Mucosa of descending colon (tissue), 3 donors: ENCODE measurements at regions not wholly inside any gene's neighbourhood (a gene's known extent, or its start where the extent isn't known, plus 50 kb on each side); places are given as distances from the start of the nearest gene placed in this dataset.

Source experiments
- ATAC-seq: fragments of 200-7000 bp; cut with Tn5 transposase; one replicate; pipeline ENCODE4 v1.9.1; 2020; ENCODE audit warnings: mild to moderate bottlenecking, moderate library complexity
- DNase-seq, 3 donors: peaks; one replicate each; pipeline ENCODE4 v3.0.0-alpha.2; 2020
- H3K36me3 ChIP-seq: fragments of 200-600 bp; one replicate; pipeline ENCODE4 v1.8.0; 2021; ENCODE audit warnings: low read depth, mild to moderate bottlenecking
- H3K4me1 ChIP-seq: fragments of 200-600 bp; one replicate; pipeline ENCODE4 v1.8.0; 2021; ENCODE audit warnings: low read depth, mild to moderate bottlenecking
- H3K4me3 ChIP-seq: fragments of 200-600 bp; one replicate; pipeline ENCODE4 v1.8.0; 2021; ENCODE audit warnings: mild to moderate bottlenecking
- H3K9me3 ChIP-seq: fragments of 200-600 bp; one replicate; pipeline ENCODE4 v1.8.0; 2021; ENCODE audit warnings: mild to moderate bottlenecking
- CTCF ChIP-seq: fragments of 200-600 bp; IDR thresholded peaks from one replicate; pipeline ENCODE4 v1.8.0; 2022; ENCODE audit warnings: antibody characterized with exemption, mild to moderate bottlenecking
- intact Hi-C, 2 donors: fragments of 100-400 bp; cut with DNase I in 1 of 2; cut with micrococcal nuclease in 1 of 2; formaldehyde crosslinking; loops; one replicate each; pipeline versions ENCODE4 v1.11.0 to v1.11.1; 2022; cut with DNase I, micrococcal nuclease
- donor health status: DM: no; HTN: no; CAD: no; lungs with moderate emphysema.
- donor health status: DM: no; HTN: no; CAD: no.
- donor health status: DM: no; HTN: yes; CAD: no.

- DNase-seq (no peak), ATAC-seq (no peak)
- Histone ChIP-seq H3K9me3 (no peaks in the 10 kb centered on the region), H3K36me3 (no peaks in the 10 kb centered on the region), H3K4me1 (no peaks in the 10 kb centered on the region), H3K4me3 (no peak overlapping the region)
- intact Hi-C loops: no loop called here
- no peak for TF ChIP-seq CTCF
Measured at GRCh38 chr10:62900829-62901571, 84.8 kb upstream of the EGR2 start.

- ATAC-seq (no peak), DNase-seq (no peak)
- intact Hi-C loops: no loop called here
- TF ChIP-seq CTCF: no peak
- H3K4me3 ChIP-seq: no peak overlapping the region
- no peaks in the 10 kb centered on the region for H3K9me3 ChIP-seq
- H3K36me3 ChIP-seq: no peaks in the 10 kb centered on the region
- H3K4me1 ChIP-seq: no peaks in the 10 kb centered on the region
Measured at GRCh38 chr10:62899311-62899710, 83.1 kb upstream of the EGR2 start.

GRCh38 chr10:62895063-62895462 lies 78.9 kb upstream of the EGR2 start:
- H3K4me3 ChIP-seq: no peak overlapping the region
- no peaks in the 10 kb centered on the region for H3K36me3 ChIP-seq
- H3K9me3 ChIP-seq: no peaks in the 10 kb centered on the region
- intact Hi-C loops: no loop called here
- ATAC-seq (no peak), DNase-seq (no peak)
- TF ChIP-seq CTCF: no peak
- H3K4me1 ChIP-seq: no peaks in the 10 kb centered on the region

- Histone ChIP-seq H3K9me3 (no peaks in the 10 kb centered on the region), H3K4me3 (no peak overlapping the region), H3K4me1 (no peaks in the 10 kb centered on the region), H3K36me3 (no peaks in the 10 kb centered on the region)
- no peak for TF ChIP-seq CTCF
- intact Hi-C loops: no loop called here
- ATAC-seq: no peak
- DNase-seq: no peak
Measured at GRCh38 chr10:62894156-62894555, 78.0 kb upstream of the EGR2 start.

GRCh38 chr10:62893036-62893435 lies 76.9 kb upstream of the EGR2 start:
- Histone ChIP-seq H3K9me3 (no peaks in the 10 kb centered on the region), H3K4me3 (no peak overlapping the region), H3K36me3 (no peaks in the 10 kb centered on the region), H3K4me1 (no peaks in the 10 kb centered on the region)
- DNase-seq: no peak
- ATAC-seq: no peak
- intact Hi-C loops: no loop called here
- no peak for TF ChIP-seq CTCF

- DNase-seq (no peak), ATAC-seq (no peak)
- Histone ChIP-seq H3K36me3 (no peaks in the 10 kb centered on the region), H3K4me1 (no peaks in the 10 kb centered on the region), H3K9me3 (no peaks in the 10 kb centered on the region), H3K4me3 (no peak overlapping the region)
- no peak for TF ChIP-seq CTCF
- intact Hi-C loops: no loop called here
Measured at GRCh38 chr10:62890395-62890794, 74.2 kb upstream of the EGR2 start.
